NCI-H510A treated with DMSO at 0.1 percent for 48 hours (cell line): ENCODE measurements at regions not wholly inside any gene's neighbourhood (a gene's known extent, or its start where the extent isn't known, plus 50 kb on each side); places are given as distances from the start of the nearest gene placed in this dataset.

ENCODE experiments used
- DNase-seq: peaks from one replicate; lab custom pipeline; 2025; lab: John Stamatoyannopoulos, UW

GRCh38 chr1:230476622-230477003, 50.5 kb upstream of the PGBD5 start:
- no peak for DNase-seq

DNA sequence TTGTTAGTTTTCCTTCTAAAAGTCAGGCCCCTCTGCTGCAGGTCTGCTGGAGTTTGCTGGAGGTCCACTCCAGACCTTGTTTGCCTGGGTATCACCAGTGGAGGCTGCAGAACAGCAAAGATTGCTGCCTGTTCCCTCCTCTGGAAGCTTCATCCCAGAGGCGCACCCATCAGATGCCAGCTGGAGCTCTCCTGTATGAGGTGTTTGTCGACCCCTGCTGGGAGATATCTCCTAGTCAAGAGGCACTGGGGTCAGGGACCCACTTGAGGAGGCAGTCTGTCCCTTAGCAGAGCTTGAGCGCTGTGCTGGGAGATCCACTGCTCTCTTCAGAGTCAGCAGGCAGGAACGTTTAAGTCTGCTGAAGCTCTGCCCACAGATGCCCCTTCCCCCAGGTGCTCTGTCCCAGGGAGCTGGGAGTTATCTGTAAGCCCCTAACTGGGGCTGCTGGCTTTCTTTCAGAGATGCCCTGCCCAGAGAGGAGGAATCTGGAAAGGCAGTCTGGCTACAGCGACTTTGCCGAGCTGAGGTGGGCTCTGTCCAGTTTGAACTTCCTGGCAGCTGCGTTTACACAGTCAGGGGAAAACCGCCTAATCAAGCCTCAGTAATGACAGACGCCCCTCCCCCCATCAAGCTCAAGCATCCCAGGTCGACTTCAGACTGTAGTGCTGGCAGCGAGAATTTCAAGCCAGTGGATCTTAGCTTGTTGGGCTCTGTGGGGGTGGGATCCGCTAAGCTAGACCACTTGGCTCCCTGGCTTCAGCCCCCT, 49.9 kb upstream of the PGBD5 start:
- peak; percentile 61 for DNase-seq
